T-helper 2 cell (primary cell): ENCODE measurements at regions not wholly inside any gene's neighbourhood (a gene's known extent, or its start where the extent isn't known, plus 50 kb on each side); places are given as distances from the start of the nearest gene placed in this dataset.
"Not testable (repeated sequence)": the region's sequence is repeated elsewhere in the genome, so short reads cannot be mapped to it uniquely, and the experiment has no call there.

Source experiments
- DNase-seq, 5 experiments: peaks; one replicate each; pipeline versions ENCODE4 v3.0.0 to v3.0.0-alpha.2; 2012 to 2022

DNA sequence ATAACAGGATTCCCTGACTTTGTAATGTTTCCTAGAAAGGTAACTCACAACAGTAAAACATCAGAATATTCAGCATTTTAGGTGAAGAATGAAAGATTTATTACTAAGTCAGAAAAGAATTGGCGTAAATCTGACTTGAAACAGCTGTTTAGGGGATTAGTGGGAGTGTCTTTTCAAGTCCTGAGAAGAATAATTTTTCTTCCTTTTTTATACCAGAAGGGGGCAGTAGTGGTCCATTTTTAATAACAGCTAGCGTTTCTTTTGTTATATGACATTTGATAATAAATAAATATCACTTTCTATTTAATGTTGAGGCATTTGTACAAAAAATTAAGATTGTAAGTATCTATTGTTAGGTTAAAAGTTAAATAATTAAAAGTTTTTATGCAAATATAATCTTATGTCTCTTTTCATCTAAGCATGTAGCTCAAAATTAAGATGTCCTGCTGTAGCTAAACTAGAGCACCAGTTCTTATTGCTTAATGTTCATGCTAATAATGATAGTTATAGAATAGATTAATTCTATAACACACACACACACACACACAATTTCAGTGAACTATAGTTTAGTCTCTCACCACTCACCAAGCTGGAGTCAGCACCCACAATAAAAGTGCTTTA, 258.7 kb upstream of the ARRDC3 start:
- DNase-seq, result peak in 1 of 5 experiments; percentile 16

DNA sequence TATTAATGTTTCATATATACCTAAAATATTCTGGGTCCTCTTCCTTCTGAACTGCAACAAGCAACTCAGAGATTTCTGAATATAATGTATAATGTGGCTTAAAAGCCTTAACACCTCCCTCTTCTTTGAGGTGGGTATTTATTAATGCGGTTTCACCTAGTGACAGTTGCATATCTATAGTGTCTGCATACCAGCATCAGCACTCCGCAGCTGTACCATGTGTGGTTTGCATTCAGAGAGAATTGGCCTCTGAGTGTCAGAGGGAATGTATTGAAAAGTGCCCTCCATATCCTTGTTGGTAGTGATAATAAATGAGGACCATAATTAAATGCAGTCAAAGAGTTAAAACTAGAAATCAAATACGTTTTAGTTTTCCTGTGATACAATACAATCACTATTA, 256.6 kb upstream of the ARRDC3 start:
- DNase-seq, result no peak

DNA sequence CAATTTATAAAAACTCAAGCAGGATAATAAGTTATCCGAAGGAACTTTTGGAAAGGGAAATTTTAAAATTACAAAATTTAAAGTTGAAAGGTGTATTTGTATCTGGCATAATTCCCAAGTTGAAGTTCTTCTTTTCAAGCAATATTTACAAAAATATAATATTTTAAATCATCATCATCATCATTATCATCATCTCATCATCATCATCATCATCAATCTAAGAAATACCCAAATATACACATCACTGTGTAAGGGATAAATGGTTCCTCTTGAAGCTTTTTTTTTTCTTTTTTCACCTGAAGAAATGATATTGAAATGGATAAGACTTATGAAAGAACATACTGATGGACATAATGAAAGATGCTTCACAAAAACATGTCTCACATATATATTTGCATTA, 254.9 kb upstream of the ARRDC3 start:
- no peak for DNase-seq

GRCh38 chr5:91635950-91636734, 253.0 kb upstream of the ARRDC3 start:
- DNase-seq, result no peak

- no peak for DNase-seq
These were observed 249.8 kb upstream of the ARRDC3 start for GRCh38 chr5:91632871-91633270.

DNA sequence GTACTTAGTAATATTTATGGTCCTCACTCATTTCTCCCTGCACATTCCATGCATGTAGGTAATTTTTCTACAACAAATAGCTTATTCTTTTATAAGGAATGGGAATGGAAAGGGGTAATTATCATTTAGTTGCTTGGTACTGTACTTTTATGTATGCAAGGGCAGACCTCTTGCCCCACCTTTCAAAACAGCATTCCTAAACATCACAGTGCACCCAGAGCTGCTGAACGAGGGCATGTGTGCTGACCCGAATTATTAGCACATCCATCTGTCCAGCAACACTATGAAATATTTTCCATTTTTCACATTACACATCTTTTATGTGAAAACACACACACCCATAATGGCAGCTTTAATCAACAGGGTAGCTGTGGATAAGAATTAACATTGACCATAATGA, 228.6 kb upstream of the ARRDC3 start:
- DNase-seq, result no peak

GRCh38 chr5:91607675-91608074, 224.6 kb upstream of the ARRDC3 start:
- no peak for DNase-seq

DNA sequence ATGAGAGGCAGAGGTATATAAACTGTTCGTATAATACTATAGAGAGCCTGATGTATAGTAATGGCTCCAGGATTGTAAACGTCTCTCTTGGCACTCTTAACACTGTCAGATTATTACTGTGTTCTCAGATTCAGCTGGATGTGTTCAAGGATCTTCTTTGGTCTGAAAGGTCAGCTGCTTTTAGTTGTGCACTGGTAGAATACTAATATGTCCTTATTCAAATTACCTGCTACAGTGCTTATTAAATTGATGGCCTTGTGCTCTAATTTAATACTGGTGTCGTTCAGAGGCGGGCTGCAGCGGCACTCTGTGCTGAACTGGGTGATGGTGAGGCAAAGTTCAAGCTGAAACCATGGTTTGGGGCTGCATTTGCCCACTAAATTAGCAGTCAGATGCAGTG, 216.7 kb upstream of the ARRDC3 start:
- DNase-seq, result no peak

DNA sequence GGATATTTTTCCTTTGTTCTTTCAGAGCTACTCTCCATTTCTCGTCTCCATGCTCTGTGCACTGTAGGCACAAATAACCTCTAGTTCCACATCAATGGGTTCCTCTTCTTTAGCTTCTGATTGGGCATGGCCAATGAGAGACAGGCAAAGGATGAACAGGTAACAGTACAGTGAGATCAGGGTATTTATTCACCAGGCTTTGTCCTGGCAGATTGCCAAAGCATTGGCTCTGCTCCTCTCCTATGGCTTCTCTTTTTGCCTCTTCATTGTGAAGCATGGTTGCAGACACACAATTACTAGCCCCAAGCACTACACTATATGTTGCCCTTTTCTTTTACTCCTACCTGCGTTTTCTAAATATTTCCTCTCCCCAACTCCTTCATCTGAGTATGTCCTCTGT, 215.1 kb upstream of the ARRDC3 start:
- no peak for DNase-seq

- no peak for DNase-seq
These were observed 212.3 kb upstream of the ARRDC3 start for GRCh38 chr5:91595424-91595823.

- no peak for DNase-seq
These were observed 208.0 kb upstream of the ARRDC3 start for GRCh38 chr5:91591076-91591475.

DNA sequence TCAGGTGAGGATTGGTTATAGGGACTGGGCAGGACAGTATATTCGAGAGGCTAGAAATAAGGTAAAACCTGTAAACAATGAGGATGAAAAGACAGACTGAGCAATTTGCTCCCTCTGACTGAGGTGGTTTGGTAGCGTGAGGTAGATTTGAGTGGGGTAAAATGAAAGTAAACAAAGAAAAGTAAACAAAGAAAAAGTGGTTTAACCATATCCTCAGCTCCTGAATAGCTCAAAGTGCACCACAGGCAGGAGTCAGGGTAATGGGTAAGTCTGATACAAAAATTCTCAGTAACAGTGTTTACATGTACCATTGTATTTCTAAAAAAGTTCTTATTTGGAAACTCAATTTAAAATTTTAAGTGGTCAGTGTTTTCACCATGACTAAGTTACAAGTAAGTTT, 203.1 kb upstream of the ARRDC3 start:
- no peak for DNase-seq

DNA sequence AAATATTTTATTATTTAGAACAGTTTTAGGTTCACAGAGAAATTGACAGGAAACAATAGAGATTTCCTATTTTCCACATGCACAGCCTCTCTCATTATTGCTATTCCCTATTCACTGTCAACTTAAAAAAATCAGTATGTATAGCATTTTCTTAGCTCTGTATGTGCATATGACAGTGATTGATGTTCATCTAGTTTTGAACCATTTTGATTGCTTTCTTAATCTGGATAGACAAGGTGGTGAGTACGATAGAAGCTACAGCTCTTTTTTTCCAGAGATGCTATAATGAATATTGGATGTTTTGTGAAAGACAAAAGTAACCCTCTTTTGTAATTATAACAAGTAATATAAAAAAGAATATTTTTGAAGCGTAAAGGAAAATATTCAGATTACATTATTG, 201.2 kb upstream of the ARRDC3 start:
- DNase-seq, result no peak

GRCh38 chr5:91566012-91566411, 182.9 kb upstream of the ARRDC3 start:
- DNase-seq, result not testable (repeated sequence)

- no peak for DNase-seq
These were observed 179.8 kb upstream of the ARRDC3 start for GRCh38 chr5:91562922-91563321.

GRCh38 chr5:91541696-91542095, 158.6 kb upstream of the ARRDC3 start:
- DNase-seq, result no peak

GRCh38 chr5:91538179-91538578, 155.1 kb upstream of the ARRDC3 start:
- no peak for DNase-seq

- DNase-seq, result no peak
These were observed 152.4 kb upstream of the ARRDC3 start for GRCh38 chr5:91535499-91535898.

DNA sequence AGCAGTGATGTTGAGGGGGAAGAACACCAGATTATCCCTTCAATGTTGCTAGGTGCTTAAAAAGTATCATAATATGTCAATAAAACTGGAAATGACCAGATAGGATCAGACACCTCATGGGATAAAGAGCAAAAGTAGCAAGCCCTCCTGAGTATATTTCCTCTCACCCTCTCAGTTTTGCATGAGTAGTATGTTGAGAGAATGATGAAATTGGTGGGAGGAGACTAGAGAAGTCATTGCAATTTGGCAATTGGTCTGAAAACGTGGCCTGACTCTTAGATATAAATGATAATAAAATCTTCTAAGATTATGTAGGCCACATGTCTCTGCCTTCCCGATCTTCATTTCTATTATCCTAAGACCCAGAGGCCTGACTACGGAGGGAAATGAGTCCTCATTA, 151.2 kb upstream of the ARRDC3 start:
- DNase-seq, result no peak

- DNase-seq, result no peak
These were observed 149.7 kb upstream of the ARRDC3 start for GRCh38 chr5:91532779-91533178.

DNA sequence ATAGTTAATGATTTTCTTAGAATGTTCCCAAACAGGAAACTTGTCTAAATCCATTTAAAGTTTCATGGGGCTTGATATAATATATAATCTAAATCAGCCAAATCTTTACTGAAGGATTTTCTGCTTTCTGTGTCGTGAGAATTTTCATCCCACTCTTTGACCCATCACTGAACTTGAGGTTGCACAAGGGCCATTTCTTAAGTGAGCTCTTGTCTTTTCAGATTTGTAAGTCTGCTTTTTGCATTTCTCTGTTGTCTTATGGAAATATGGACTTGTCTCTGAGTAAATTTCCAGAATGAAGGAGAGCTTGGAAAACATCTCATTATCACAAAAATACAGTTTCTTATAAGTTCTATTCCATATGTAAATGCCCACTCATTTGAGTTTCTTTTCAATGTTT, 149.2 kb upstream of the ARRDC3 start:
- no peak for DNase-seq

DNA sequence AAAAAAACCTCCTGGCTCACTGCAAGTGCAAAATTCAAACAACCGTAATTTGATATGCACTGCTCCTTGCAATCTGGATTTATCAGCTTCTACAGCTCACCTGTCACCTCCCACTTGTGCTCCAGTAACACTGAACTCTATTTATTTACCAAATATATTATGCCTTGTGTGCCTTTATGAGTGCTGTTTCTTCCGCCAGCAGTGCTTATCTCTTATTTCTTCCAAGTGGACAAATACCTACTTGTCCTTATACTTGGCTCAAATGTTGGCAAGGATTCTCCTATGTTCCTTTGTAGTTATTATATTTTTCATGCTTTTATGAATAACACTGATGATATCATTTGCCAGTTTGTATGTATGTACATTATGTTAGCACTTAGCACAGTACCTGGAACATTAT, 145.7 kb upstream of the ARRDC3 start:
- DNase-seq, result no peak

DNA sequence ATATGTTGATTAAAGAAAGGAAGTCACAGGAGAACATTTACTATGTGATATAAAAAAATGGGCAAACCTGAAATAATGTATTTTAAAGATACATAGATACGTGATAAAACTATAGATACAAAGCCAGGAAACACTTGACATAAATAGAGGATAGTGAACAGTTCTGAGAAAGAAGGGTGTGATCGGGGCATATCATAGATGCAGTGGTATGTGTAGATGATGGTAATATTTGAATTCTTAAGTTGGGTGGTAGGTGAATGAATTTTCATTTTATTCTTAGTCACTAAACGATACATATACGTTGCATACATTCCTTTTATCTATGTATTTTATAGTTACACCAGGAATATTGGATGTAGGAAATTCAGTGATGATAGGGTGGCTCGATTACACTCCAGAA, 138.7 kb upstream of the ARRDC3 start:
- no peak for DNase-seq

GRCh38 chr5:91521334-91521733, 138.2 kb upstream of the ARRDC3 start:
- DNase-seq, result no peak

DNA sequence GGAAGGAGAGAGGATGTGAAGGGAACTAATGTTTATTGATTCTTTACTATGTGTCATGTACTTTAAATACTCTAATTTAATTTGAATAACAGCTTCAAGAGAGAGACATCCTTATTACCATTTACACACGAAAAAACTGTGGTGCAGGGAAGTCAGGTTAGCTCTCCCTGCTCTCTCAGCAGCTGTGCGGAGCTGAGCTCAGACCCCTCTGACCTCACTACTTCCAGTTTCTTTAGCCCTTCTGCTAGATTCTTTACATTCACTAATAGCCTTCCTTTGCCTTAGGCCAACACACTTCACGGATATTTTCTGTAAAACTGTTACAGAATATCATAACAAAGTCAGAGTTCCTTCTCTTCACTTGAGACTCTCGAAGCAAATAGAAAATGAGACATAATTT, 131.3 kb upstream of the ARRDC3 start:
- DNase-seq, result no peak
